ENCODE measurements at regions not wholly inside any gene's neighbourhood (a gene's known extent, or its start where the extent isn't known, plus 50 kb on each side); places are given as distances from the start of the nearest gene placed in this dataset.

GRCh38 chr13:75186379-75186778 lies 295.6 kb downstream of the TBC1D4 start:
- TF ChIP-seq, protein P1, sequence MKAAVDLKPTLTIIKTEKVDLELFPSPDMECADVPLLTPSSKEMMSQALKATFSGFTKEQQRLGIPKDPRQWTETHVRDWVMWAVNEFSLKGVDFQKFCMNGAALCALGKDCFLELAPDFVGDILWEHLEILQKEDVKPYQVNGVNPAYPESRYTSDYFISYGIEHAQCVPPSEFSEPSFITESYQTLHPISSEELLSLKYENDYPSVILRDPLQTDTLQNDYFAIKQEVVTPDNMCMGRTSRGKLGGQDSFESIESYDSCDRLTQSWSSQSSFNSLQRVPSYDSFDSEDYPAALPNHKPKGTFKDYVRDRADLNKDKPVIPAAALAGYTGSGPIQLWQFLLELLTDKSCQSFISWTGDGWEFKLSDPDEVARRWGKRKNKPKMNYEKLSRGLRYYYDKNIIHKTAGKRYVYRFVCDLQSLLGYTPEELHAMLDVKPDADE (IDR thresholded peaks at IDR 0.05), result no peak
- TF ChIP-seq CTCF (conservative IDR thresholded peaks at IDR 0.05; ENCODE audit: low read depth in 2 of 2) (no peak), EZH2 (IDR thresholded peaks at IDR 0.05; ENCODE audit: low read depth, unreplicated experiment) (no peak), POLR2AphosphoS5 (IDR thresholded peaks at IDR 0.05; ENCODE audit: low read depth) (no peak), ZNF114 (CRISPR knock-in tag; IDR thresholded peaks at IDR 0.05) (no peak), EZH2phosphoT487 (IDR thresholded peaks at IDR 0.05; ENCODE audit: unreplicated experiment) (no peak), CREB1 (CRISPR knock-in tag; IDR thresholded peaks at IDR 0.05; ENCODE audit: low read depth) (no peak)
- TF ChIP-seq, protein P2, sequence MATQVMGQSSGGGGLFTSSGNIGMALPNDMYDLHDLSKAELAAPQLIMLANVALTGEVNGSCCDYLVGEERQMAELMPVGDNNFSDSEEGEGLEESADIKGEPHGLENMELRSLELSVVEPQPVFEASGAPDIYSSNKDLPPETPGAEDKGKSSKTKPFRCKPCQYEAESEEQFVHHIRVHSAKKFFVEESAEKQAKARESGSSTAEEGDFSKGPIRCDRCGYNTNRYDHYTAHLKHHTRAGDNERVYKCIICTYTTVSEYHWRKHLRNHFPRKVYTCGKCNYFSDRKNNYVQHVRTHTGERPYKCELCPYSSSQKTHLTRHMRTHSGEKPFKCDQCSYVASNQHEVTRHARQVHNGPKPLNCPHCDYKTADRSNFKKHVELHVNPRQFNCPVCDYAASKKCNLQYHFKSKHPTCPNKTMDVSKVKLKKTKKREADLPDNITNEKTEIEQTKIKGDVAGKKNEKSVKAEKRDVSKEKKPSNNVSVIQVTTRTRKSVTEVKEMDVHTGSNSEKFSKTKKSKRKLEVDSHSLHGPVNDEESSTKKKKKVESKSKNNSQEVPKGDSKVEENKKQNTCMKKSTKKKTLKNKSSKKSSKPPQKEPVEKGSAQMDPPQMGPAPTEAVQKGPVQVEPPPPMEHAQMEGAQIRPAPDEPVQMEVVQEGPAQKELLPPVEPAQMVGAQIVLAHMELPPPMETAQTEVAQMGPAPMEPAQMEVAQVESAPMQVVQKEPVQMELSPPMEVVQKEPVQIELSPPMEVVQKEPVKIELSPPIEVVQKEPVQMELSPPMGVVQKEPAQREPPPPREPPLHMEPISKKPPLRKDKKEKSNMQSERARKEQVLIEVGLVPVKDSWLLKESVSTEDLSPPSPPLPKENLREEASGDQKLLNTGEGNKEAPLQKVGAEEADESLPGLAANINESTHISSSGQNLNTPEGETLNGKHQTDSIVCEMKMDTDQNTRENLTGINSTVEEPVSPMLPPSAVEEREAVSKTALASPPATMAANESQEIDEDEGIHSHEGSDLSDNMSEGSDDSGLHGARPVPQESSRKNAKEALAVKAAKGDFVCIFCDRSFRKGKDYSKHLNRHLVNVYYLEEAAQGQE (IDR thresholded peaks at IDR 0.05; ENCODE audit: unreplicated experiment), result no peak
